Natural killer cell (primary cell): ENCODE measurements at regions not wholly inside any gene's neighbourhood (a gene's known extent, or its start where the extent isn't known, plus 50 kb on each side); places are given as distances from the start of the nearest gene placed in this dataset.

ENCODE experiments used
- ATAC-seq, 3 donors: fragments of 150-1000 bp in 2 of 3; fragments of 200-7000 bp in 1 of 3; cut with Tn5 transposase; 1 replicate in 1 of 3; 2 replicates in 2 of 3; pipeline ENCODE4 v1.10.0; 2021; ENCODE audit warnings: mild to moderate bottlenecking in 2 of 3, moderate library complexity in 2 of 3
- DNase-seq, 2 donors: peaks; one replicate each; pipeline versions ENCODE4 v3.0.0 to v3.0.0-alpha.2; 2013 to 2021; ENCODE audit warnings: mixed read lengths in 1 of 2
- H3K27ac ChIP-seq: one replicate; pipeline ENCODE4 v1.5.1; 2013; ENCODE audit warnings: mild to moderate bottlenecking, low read length
- H3K27me3 ChIP-seq: one replicate; pipeline ENCODE4 v1.6.1; 2013; ENCODE audit warnings: low read length; ENCODE audit not compliant: control insufficient read depth, insufficient read depth
- H3K36me3 ChIP-seq: one replicate; pipeline ENCODE4 v1.6.1; 2013; ENCODE audit warnings: low read length; ENCODE audit not compliant: control insufficient read depth, insufficient read depth
- H3K4me1 ChIP-seq: one replicate; pipeline ENCODE4 v1.6.1; 2013; ENCODE audit warnings: low read length; ENCODE audit not compliant: control insufficient read depth, insufficient read depth
- H3K4me3 ChIP-seq: one replicate; pipeline ENCODE4 v1.5.1; 2013; ENCODE audit warnings: low read length
- H3K9me3 ChIP-seq: one replicate; pipeline ENCODE4 v1.6.1; 2013; ENCODE audit warnings: low read length; ENCODE audit not compliant: control insufficient read depth, insufficient read depth
- H3K27ac Mint-ChIP-seq, 2 donors: one replicate each; pipeline ENCODE4 v1.8.0; 2022; ENCODE audit warnings: mild to moderate bottlenecking in 2 of 2, mixed read lengths in 2 of 2, moderate library complexity in 1 of 2
- H3K27me3 Mint-ChIP-seq, 2 donors: one replicate each; pipeline ENCODE4 v1.8.0; 2022; ENCODE audit warnings: low read depth in 2 of 2, mixed read lengths in 2 of 2
- H3K36me3 Mint-ChIP-seq: one replicate; pipeline ENCODE4 v1.8.0; 2022; ENCODE audit warnings: mixed read lengths
- H3K4me1 Mint-ChIP-seq, 2 donors: one replicate each; pipeline ENCODE4 v1.8.0; 2022; ENCODE audit warnings: mixed read lengths in 2 of 2
- H3K4me3 Mint-ChIP-seq: one replicate; pipeline ENCODE4 v1.8.0; 2022; ENCODE audit warnings: mild to moderate bottlenecking, moderate library complexity, mixed read lengths
- H3K9me3 Mint-ChIP-seq, 2 donors: one replicate each; pipeline ENCODE4 v1.8.0; 2022; ENCODE audit warnings: mixed read lengths in 2 of 2
- CTCF ChIP-seq: fragments of 200-600 bp; IDR thresholded peaks from one replicate; pipeline ENCODE4 v1.8.0; 2022; ENCODE audit warnings: antibody characterized with exemption
- WGBS: methylation state at CpG from one replicate; pipeline ENCODE4 v1.1.7; 2013; ENCODE audit warnings: missing lambda C conversion rate; ENCODE audit not compliant: insufficient coverage; 5-methylcytosine and 5-hydroxymethylcytosine counted together
- intact Hi-C: fragments of 100-400 bp; cut with micrococcal nuclease; formaldehyde crosslinking; loops from one replicate; pipeline ENCODE4 v1.14.2; 2022

GRCh38 chr1:58927041-58927721 lies 143.3 kb upstream of the JUN start:
- no peak overlapping the region for H3K4me3 Mint-ChIP-seq
- intact Hi-C loops = no loop called here
- Histone ChIP-seq H3K27me3 (no peaks in the 10 kb centered on the region), H3K4me1 (peaks cover 4% of the 10 kb centered on the region), H3K9me3 (no peaks in the 10 kb centered on the region), H3K27ac (no peak overlapping the region), H3K36me3 (no peaks in the 10 kb centered on the region), H3K4me3 (no peak overlapping the region)
- DNase-seq (no peak), ATAC-seq (no peak)
- H3K36me3 Mint-ChIP-seq = no peaks in the 10 kb centered on the region
- no peaks in the 10 kb centered on the region for H3K9me3 Mint-ChIP-seq
- H3K4me1 Mint-ChIP-seq = peaks cover 15 to 30% of the 10 kb centered on the region in 2 donors
- WGBS = 84% methylated on average over 4 of the region's 4 CpGs
- H3K27ac Mint-ChIP-seq = no peak overlapping the region
- no peak for TF ChIP-seq CTCF
- peaks cover 8% of the 10 kb centered on the region in 2 donors for H3K27me3 Mint-ChIP-seq

GRCh38 chr1:58927722-58928085 lies 143.9 kb upstream of the JUN start:
- TF ChIP-seq CTCF = no peak
- Mint-ChIP-seq H3K27me3 (peaks cover 8% of the 10 kb centered on the region in 2 donors), H3K9me3 (no peaks in the 10 kb centered on the region), H3K4me1 (peaks cover 15 to 30% of the 10 kb centered on the region in 2 donors), H3K36me3 (no peaks in the 10 kb centered on the region), H3K27ac (no peak overlapping the region), H3K4me3 (no peak overlapping the region)
- intact Hi-C loops = no loop called here
- 92% methylated on average over 3 of the region's 3 CpGs for WGBS
- Histone ChIP-seq H3K36me3 (no peaks in the 10 kb centered on the region), H3K27me3 (no peaks in the 10 kb centered on the region), H3K27ac (no peak overlapping the region), H3K4me3 (no peak overlapping the region), H3K4me1 (peaks cover 2% of the 10 kb centered on the region), H3K9me3 (no peaks in the 10 kb centered on the region)
- ATAC-seq (no peak), DNase-seq (no peak)

GRCh38 chr1:58928514-58928913 lies 144.7 kb upstream of the JUN start:
- H3K9me3 ChIP-seq = no peaks in the 10 kb centered on the region
- H3K36me3 ChIP-seq = no peaks in the 10 kb centered on the region
- Mint-ChIP-seq H3K36me3 (no peaks in the 10 kb centered on the region), H3K9me3 (no peaks in the 10 kb centered on the region), H3K4me3 (no peak overlapping the region), H3K4me1 (peaks cover 19 to 33% of the 10 kb centered on the region in 2 donors), H3K27ac (no peak overlapping the region), H3K27me3 (peaks cover 8% of the 10 kb centered on the region in 2 donors)
- intact Hi-C loops = no loop called here
- WGBS = 98% methylated on average over 6 of the region's 6 CpGs
- ATAC-seq = no peak
- no peak overlapping the region for H3K4me3 ChIP-seq
- TF ChIP-seq CTCF = no peak
- H3K27me3 ChIP-seq = no peaks in the 10 kb centered on the region
- peaks cover 8% of the 10 kb centered on the region for H3K4me1 ChIP-seq
- no peak overlapping the region for H3K27ac ChIP-seq
- no peak for DNase-seq

GRCh38 chr1:58929671-58930325 lies 146.0 kb upstream of the JUN start:
- H3K36me3 ChIP-seq = no peaks in the 10 kb centered on the region
- no peak for ATAC-seq
- no peak overlapping the region for H3K4me3 Mint-ChIP-seq
- WGBS = 88% methylated on average over 10 of the region's 11 CpGs
- H3K27me3 ChIP-seq = no peaks in the 10 kb centered on the region
- H3K9me3 Mint-ChIP-seq = no peaks in the 10 kb centered on the region
- H3K27ac ChIP-seq = no peak overlapping the region
- H3K4me1 ChIP-seq = peaks cover 8% of the 10 kb centered on the region
- H3K36me3 Mint-ChIP-seq = no peaks in the 10 kb centered on the region
- intact Hi-C loops = no loop called here
- no peaks in the 10 kb centered on the region for H3K9me3 ChIP-seq
- H3K4me3 ChIP-seq = no peak overlapping the region
- H3K27ac Mint-ChIP-seq = no peak overlapping the region
- peak in 1 of 2 donors; percentile 41 for DNase-seq
- peaks cover 8% of the 10 kb centered on the region in 2 donors for H3K27me3 Mint-ChIP-seq
- H3K4me1 Mint-ChIP-seq = peaks cover 23 to 38% of the 10 kb centered on the region in 2 donors
- TF ChIP-seq CTCF = no peak
